ENCODE measurements at regions not wholly inside any gene's neighbourhood (a gene's known extent, or its start where the extent isn't known, plus 50 kb on each side); places are given as distances from the start of the nearest gene placed in this dataset.
A peak's percentile ranks its signal among the peaks of the same experiment; 100 is the strongest.

DNA sequence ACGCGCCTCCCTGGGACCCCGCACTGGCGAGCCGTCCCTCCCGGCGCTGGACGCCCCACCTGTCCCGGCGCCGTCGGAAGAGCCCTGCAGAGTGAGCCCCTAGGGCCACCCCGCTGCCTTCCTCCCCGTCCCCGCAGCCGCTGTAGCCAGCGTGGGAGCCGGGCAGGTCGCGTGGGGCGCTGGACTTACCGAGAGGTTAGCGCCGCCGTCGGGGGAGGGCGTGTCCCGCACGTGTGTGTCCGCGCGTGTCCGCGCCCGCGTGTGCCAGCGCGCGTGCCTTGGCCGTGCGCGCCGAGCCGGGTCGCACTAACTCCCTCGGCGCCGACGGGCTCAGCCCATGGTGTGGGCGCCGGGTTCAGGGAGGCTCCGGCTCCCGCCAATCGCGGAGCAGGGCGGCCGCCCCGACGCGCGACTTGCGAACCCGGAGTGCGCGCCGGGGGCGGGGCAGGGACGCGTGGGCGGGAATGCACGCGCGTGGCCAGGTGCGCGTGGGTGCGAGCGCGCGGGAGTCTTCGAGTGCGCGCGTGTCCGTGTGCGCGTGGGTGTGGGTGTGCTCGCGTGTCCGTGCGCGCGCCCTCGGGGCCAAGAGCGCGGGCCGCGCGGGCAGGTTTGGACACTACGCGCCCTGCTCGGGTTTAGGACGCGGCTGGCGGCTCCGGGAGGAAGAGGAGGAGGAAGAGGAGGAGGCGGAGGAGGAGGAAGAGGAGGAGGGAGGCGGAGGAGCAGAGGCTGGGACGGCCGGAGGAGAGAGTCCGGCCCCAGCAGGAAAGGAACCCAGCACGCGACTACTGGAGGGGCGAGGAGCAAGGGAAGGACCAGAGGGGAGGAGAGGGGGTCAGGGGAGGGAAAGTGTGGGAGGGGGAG is 145.2 kb upstream of the ETS2 start:
- Mint-ChIP-seq H3K9me3 (no peaks in the 10 kb centered on the region), H3K4me3 (peak overlapping the region; percentile 48), H3K27ac (no peak overlapping the region), H3K4me1 (peaks cover 10% of the 10 kb centered on the region), H3K36me3 (no peaks in the 10 kb centered on the region)
- DNase-seq (ENCODE audit: low spot score in 2 of 2) (no peak), ATAC-seq (peak; percentile 24)

DNA sequence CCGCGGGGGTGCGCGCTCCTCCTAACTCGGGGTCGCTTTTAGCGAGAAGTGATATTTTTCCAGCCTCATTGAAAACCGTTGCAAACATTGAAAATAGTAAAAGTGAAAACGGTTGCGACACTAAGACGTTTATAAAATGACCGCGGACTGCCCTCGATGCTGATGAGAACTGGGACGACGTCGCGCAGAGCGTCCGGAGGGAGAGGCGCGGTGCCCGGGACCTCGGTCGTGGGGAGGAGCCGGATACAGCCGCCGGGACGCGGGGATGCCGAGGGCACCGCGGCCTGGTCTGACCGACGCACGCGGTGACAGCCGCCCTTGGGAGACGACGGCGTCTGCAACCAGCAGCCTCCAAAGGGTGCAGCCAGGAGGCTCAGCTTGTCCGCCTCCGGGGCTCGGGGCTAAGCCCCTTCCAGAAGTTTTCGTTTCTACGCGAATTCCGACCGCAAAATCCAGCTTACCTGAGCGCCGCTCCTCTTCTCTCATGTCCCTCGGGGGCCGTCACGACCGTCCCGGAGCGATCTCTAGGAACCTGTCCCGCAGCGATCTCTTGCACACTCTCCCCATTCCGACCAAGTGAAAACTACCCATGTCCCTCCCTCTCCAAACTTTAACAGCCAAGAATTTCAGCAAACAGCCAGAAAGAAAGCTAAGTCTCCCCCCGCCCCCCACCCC is 144.4 kb upstream of the ETS2 start:
- Mint-ChIP-seq H3K4me3 (peak overlapping the region; percentile 48), H3K36me3 (no peaks in the 10 kb centered on the region), H3K27ac (no peak overlapping the region), H3K4me1 (peaks cover 10% of the 10 kb centered on the region), H3K9me3 (no peaks in the 10 kb centered on the region)
- ATAC-seq (peak; percentile 31), DNase-seq (ENCODE audit: low spot score in 2 of 2) (no peak)

DNA sequence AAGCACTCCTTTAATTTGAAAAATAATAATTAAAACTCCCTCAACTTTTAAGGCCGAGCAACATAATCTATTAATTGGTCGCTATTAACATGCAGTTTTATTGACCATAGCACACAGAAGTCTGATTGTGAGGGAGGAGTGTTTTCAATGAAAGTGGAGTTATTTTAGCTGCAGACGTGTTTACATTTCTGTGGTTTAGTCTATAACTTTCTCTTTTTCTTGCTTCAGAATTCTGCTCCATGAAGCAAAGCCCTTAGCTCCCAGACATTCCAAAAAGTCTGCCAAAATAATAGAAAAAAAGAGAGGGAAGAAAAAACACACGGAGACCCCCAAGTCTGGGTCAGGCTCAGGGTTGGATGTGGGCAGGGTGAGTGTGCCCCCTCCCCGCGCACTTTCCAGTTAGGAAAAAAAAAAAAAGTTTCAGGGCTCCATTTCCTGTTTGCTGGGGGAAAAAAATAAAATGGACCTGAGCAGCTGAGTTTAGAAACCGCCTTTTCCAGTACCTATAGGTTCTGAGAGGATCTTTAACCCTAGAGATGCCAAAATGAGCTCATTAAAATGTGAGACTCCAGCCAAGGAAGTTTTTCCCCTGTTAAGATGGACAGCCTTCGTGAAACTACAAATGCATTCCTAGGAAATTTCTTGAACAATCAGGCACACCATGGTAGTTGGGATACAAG is 143.7 kb upstream of the ETS2 start:
- Mint-ChIP-seq H3K27ac (no peak overlapping the region), H3K4me1 (peaks cover 10% of the 10 kb centered on the region)

DNA sequence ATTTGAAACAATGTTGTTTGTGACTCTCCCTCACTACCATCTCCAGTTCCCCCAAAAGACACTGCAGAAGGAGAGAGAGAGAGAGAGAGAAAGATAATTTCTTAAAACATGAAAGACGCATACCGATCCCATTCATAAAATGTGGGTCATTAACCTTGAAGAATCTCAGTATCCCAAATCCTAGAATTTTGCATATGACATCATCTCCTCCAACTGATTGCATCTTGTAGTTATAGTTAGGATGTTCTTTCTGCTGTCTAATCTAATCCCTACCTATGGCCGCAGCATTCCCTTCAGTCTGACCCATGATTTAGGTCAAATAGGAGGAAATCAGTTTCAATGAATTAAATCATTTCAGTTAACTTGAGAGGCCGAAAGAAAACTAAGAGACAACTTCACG is 142.4 kb upstream of the ETS2 start:
- Mint-ChIP-seq H3K36me3 (no peaks in the 10 kb centered on the region), H3K4me3 (no peak overlapping the region), H3K4me1 (peaks cover 10% of the 10 kb centered on the region), H3K27ac (no peak overlapping the region), H3K9me3 (no peaks in the 10 kb centered on the region)
- ATAC-seq (no peak), DNase-seq (ENCODE audit: low spot score in 2 of 2) (no peak)

More for the DNA sequence above, 143.7 kb upstream of the ETS2 start:
- Mint-ChIP-seq H3K36me3 (no peaks in the 10 kb centered on the region), H3K4me3 (peak overlapping the region; percentile 48), H3K9me3 (no peaks in the 10 kb centered on the region)
- no peak for DNase-seq (ENCODE audit: low spot score in 2 of 2)
- ATAC-seq, result no peak

DNA sequence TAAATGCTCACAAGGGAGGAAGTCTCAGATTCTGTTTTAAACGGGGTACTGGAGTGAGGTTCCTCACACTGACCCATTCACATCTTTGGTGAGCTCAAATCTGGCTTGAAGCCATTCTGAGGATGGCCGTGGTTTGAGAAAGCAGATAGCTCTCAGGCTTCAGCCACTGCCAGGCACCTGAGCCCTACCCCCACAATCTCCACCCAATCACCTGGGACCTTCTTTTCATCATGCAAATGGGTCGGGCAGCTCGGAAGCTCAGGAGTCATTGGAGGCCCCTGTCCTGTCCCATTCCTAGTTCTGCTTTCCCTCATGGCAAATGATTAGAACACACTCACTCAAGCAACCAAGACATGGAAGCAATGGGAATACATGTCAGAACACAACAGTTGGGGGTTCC is 141.4 kb upstream of the ETS2 start:
- Mint-ChIP-seq H3K27ac (no peak overlapping the region), H3K4me1 (peaks cover 10% of the 10 kb centered on the region), H3K36me3 (no peaks in the 10 kb centered on the region), H3K4me3 (no peak overlapping the region), H3K9me3 (no peaks in the 10 kb centered on the region)
- ATAC-seq (no peak), DNase-seq (ENCODE audit: low spot score in 2 of 2) (no peak)

DNA sequence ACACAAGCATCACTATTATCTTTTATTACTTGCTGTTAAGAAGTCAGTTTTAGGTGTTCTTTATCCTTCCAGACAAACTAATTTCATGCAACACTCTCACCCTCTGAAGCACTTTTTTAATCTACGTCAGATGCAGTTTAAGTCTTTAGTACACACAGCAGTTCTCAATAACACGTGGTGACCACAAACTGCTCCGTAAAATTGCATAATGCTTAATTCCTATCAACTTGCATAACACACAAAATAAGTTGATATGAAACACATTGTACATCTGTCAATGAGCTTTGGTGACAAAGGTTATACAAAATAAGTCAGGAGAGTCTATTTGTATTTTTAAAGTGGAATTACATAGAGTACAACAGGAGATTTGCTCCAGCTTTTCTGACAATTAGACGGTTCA is 140.9 kb upstream of the ETS2 start:
- H3K4me3 Mint-ChIP-seq, result no peak overlapping the region
- peaks cover 10% of the 10 kb centered on the region for H3K4me1 Mint-ChIP-seq
- DNase-seq (ENCODE audit: low spot score in 2 of 2) (no peak), ATAC-seq (no peak)
- no peaks in the 10 kb centered on the region for H3K9me3 Mint-ChIP-seq
- H3K27ac Mint-ChIP-seq, result no peak overlapping the region
- H3K36me3 Mint-ChIP-seq, result no peaks in the 10 kb centered on the region

DNA sequence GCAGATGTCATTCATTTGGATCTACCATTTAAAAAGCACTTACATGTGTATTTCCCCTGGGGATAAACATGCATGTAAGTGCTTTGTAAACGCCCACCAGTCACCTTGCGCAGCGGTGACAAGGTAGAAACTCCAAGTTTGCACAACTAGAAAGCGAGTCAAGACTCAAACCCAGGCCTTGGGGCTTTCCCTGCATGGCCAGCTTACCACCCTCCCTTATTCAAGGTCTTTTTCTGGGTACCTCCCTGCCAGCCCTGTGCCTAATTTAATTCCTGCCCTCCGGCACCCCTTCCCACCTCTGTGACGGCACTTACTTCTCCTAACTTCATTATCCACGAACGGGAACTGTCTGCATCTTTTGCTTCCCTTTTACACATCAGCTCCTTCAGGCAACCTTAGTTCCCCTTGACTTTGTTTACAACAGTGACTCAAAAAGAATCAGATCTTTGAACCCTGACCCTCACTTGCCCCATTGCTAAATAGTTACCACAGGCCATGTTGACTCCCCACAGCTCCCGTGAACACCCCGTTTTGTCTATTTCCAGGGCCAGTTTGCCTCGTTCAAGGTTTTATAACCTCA is 138.3 kb upstream of the ETS2 start:
- no peak for ATAC-seq
- no peaks in the 10 kb centered on the region for H3K4me1 Mint-ChIP-seq

DNA sequence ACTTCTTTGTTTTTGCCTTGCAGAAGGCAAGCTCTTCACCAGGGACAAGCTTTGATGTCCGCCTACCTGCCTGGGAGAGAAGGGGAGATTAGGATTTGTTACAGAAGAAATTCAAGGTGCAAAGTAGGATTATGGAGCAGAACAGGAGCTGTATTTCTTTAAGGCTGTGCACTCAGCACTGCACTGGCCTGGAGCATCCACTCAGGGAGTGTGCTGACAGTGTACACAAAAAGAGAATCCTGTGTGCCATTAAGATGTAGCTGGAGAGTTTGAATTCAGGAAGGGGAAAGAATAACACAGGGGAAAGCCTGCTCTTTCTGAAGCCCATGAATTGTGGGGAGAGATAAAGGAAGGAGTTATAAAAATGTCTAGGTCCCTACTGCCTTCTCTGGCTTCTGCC is 137.7 kb upstream of the ETS2 start:
- Mint-ChIP-seq H3K36me3 (no peaks in the 10 kb centered on the region), H3K9me3 (no peaks in the 10 kb centered on the region), H3K27ac (no peak overlapping the region), H3K4me1 (no peaks in the 10 kb centered on the region), H3K4me3 (no peak overlapping the region)
- DNase-seq (ENCODE audit: low spot score in 2 of 2) (no peak), ATAC-seq (no peak)

More for the DNA sequence above, 138.3 kb upstream of the ETS2 start:
- Mint-ChIP-seq H3K4me3 (no peak overlapping the region), H3K27ac (no peak overlapping the region), H3K9me3 (no peaks in the 10 kb centered on the region), H3K36me3 (no peaks in the 10 kb centered on the region)
- DNase-seq (ENCODE audit: low spot score in 2 of 2), result no peak

DNA sequence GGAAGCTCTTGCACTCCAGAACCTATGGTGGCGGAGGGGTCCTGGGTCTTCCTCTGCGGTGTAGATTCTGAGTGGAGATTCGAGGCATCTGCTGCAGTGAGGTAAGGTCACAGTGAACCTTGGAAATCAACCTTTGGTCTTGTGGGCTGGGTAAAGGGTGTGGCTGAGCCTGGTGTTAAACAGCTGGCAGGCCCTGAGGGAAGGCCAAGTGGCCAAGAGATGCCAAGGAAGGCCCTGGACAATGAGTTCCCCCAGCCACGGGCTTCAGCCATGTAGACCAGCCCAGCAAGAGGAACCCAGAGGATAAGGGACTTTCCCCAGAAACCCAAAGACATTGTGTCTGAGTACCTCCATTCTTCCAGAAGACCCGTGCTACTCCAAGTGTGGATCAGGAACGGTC is 137.2 kb upstream of the ETS2 start:
- no peak overlapping the region for H3K27ac Mint-ChIP-seq
- no peaks in the 10 kb centered on the region for H3K36me3 Mint-ChIP-seq
- no peak for ATAC-seq
- no peaks in the 10 kb centered on the region for H3K4me1 Mint-ChIP-seq
- H3K4me3 Mint-ChIP-seq, result no peak overlapping the region
- no peaks in the 10 kb centered on the region for H3K9me3 Mint-ChIP-seq
- DNase-seq (ENCODE audit: low spot score in 2 of 2), result no peak

DNA sequence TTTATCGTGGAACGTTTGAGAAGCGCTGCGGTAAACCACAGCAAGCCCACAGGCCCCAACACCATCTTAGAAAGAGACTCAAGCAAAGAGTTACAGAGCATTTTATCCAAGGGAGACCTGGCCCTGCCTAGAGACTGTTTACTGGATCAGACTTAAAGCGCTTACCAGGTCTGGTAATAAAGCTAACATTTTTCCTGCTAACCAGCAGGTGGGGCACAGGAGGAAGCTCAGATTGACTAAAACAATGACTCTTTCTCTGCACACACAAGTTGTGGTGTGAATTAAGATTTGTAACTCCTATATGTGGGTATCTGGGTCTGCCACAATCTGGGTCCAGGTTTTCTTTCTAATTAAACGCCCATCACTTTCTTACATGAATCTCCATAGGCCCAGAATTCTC is 136.5 kb upstream of the ETS2 start:
- ATAC-seq, result no peak
- Mint-ChIP-seq H3K27ac (no peak overlapping the region), H3K36me3 (no peaks in the 10 kb centered on the region), H3K4me3 (no peak overlapping the region), H3K4me1 (no peaks in the 10 kb centered on the region), H3K9me3 (no peaks in the 10 kb centered on the region)
- DNase-seq (ENCODE audit: low spot score in 2 of 2), result no peak

DNA sequence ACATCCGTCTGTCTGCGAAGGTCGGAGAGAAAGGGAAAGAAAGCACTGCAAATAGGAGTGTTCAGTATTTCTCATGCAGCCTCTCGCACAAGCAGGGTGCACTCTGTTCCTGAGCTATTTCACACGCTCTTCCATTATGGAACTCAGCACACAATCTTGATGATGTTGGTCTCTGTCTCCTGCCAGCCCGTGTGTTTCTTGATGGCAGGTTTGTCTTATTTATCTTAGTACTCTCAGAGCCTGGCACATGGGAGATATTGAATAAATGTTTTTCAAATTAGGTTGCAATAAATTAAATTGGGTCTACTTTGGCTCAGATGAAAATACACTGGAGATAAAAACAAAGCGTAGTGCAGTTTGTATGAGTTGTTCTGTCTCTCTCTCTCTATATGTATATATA is 134.9 kb upstream of the ETS2 start:
- no peaks in the 10 kb centered on the region for H3K4me1 Mint-ChIP-seq
- ATAC-seq, result no peak
- no peak for DNase-seq (ENCODE audit: low spot score in 2 of 2)
- no peaks in the 10 kb centered on the region for H3K36me3 Mint-ChIP-seq
- H3K4me3 Mint-ChIP-seq, result no peak overlapping the region
- no peak overlapping the region for H3K27ac Mint-ChIP-seq
- no peaks in the 10 kb centered on the region for H3K9me3 Mint-ChIP-seq

DNA sequence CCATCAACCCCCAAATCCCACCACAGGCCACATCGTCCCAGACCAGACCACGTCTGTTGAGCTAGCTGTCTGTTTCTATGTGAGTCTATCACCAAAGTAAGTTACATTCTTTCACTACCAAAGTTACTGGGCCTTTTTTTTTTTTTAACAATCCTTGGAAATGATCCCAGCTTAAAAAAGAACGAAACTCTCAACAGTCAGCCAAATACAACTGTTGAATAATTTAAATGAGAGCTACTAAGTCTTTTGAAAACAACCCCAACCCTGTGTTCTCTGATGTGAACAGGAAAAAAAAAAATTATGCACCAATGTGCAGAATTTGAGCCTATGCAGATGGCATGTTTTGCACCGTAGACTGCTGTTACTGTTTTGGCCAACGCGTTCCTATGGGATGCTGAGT is 134.0 kb upstream of the ETS2 start:
- H3K27ac Mint-ChIP-seq, result no peak overlapping the region
- H3K4me3 Mint-ChIP-seq, result no peak overlapping the region
- H3K36me3 Mint-ChIP-seq, result no peaks in the 10 kb centered on the region
- H3K4me1 Mint-ChIP-seq, result no peaks in the 10 kb centered on the region
- ATAC-seq (no peak), DNase-seq (ENCODE audit: low spot score in 2 of 2) (no peak)
- H3K9me3 Mint-ChIP-seq, result no peaks in the 10 kb centered on the region

DNA sequence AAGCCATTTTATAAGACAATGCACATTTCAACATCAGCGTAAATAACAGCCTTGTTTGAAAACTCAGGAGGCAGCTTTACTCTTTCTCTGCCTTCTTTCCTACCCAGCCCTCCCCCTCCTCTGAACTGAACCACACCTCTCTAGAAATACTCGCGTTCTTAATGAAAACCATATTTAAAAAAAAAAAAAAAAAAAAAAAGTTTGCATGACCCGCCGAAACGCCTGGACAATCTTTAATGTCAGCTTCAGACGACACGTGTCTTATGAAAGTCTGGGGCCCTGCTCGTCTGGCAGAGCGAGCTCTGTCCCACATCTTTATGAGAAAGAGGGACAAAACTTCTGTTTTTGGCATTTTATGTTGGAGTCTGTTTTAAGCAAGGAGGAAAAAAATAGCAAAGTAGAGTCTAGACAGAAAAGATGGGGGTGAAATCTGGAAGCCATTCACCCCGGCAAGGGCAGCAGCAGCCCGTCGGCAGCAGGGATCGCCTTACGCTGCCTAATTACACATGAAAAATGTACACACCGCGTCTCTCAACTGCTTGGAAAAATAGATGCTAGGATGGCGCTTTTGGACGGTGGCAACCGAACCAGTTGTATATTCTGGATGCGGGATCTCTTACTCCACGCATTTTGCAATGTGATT is 130.4 kb upstream of the ETS2 start:
- Mint-ChIP-seq H3K27ac (no peak overlapping the region), H3K9me3 (no peaks in the 10 kb centered on the region), H3K36me3 (no peaks in the 10 kb centered on the region), H3K4me3 (no peak overlapping the region), H3K4me1 (no peaks in the 10 kb centered on the region)
- no peak for ATAC-seq
- no peak for DNase-seq (ENCODE audit: low spot score in 2 of 2)

DNA sequence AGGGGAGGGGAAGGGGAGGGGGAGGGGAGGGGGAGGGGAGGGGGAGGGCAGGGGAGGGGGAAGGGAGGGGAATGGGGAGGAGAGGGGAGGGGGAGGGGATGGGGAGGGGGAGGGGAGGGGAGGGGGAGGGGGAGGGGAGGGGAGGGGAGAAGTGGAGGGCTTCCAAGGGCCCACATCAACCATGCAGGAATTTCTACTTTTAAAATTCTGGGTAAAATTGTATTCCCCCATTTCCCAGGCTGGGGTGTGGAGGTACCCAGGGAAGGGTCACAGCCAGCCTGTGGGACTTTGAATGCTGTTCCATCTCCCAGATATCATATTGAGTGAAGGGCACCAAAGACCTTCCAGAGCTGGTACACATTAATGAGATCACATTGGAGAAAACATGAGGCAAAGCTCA is 126.9 kb upstream of the ETS2 start:
- Mint-ChIP-seq H3K9me3 (no peaks in the 10 kb centered on the region), H3K4me1 (no peaks in the 10 kb centered on the region), H3K27ac (no peak overlapping the region), H3K4me3 (no peak overlapping the region), H3K36me3 (no peaks in the 10 kb centered on the region)
- ATAC-seq, result no peak
- DNase-seq (ENCODE audit: low spot score in 2 of 2), result no peak

DNA sequence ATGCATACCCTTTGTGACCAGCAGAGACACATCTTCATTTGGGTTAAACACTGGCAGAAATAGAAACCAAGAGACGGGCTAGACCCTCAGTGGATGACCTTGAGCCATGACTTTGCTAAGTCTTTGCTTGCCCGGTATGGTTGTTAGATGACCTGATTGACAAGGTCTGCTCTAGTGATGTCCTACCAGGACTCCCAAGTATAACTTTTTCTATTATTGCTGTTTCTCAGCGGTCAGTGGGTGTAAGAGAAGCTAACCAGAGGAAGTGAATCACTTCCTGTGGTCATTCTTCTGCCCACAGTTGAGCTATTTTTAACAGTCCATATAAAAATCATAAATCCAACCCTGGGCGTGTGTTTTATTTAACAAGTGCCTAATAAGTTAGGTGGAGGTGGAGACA is 126.2 kb upstream of the ETS2 start:
- H3K36me3 Mint-ChIP-seq, result no peaks in the 10 kb centered on the region
- no peak for ATAC-seq
- no peak overlapping the region for H3K4me3 Mint-ChIP-seq
- H3K27ac Mint-ChIP-seq, result no peak overlapping the region
- no peaks in the 10 kb centered on the region for H3K9me3 Mint-ChIP-seq
- no peak for DNase-seq (ENCODE audit: low spot score in 2 of 2)
- no peaks in the 10 kb centered on the region for H3K4me1 Mint-ChIP-seq
